Activated naive CD4-positive, alpha-beta T cell treated with anti-CD3 and anti-CD28 coated beads, Interleukin-2, amount 50 U/mL, for 16 hours (primary cell): ENCODE measurements at regions not wholly inside any gene's neighbourhood (a gene's known extent, or its start where the extent isn't known, plus 50 kb on each side); places are given as distances from the start of the nearest gene placed in this dataset.

ENCODE experiments used
- DNase-seq: peaks from one replicate; pipeline ENCODE4 v3.0.0-alpha.2; 2020

DNA sequence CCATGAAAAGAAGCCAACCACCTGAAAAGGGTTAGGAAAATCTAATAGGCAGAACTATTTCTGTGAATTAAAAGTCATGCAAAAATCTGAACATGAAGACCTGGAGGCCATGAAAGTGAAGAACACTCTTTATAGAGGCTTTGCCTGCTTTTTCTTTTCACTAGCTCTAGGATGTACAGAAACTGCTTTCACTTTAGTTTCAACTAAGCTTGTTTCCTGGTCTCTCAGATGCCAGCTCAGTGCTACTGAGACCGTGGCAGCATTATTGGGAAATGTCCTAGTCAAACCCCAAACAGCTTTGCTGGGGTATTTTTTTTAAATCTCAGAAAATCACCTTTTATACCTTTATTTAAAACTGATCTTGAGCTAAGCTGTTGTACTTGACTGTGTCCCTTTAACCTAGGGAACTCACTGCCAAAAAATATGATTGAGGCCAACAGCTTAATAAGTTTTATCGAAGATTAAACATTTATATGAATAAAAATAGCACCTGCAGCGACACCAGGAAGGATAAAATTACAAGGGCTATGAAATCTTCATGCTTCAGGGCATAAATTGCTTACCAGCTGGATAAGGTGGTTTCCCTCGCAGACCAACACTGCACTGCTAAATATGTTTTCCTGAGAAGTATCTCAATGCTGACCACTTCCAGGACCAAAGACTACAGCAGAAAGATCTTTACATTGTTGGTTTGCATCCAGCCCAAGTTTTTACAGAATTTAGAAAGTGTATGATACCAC lies 621.8 kb upstream of the ZFHX3 start:
- DNase-seq = no peak

DNA sequence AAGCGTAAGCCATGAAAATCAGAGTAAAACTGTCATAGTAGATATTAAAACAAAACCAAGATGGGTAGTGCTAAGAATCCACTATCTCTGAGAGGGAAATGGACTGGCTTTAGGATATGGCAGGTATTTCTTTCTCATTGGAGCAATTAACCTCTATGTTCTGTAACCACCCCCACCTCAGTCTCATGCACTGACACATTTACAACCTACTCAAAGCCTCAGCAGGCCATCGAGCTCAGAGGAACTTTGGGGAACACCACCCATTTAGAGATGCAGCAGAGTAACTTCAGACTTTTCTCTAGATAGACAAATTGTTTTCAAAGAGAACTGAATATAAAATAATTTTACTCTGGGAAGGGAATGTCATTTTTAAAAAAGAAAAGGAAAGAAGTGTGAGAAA lies 615.8 kb upstream of the ZFHX3 start:
- DNase-seq = no peak

DNA sequence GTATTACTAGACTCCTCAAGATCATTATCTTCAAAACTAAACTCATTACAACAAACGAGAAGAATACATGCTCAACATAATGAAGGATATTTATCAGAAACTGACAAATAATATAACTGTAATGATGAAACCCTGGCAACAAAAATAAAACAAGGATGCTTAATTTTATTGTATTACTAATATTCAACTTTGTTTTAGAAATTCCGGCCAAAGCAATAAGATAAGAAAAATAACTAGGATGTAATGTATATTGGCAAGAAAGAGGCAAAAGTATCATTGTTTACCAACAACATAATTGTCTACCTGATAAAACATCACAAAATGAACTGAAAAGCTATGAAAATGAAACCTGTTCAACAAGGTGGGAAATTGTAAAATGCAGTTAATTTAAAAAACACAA lies 588.3 kb upstream of the ZFHX3 start:
- DNase-seq = no peak

DNA sequence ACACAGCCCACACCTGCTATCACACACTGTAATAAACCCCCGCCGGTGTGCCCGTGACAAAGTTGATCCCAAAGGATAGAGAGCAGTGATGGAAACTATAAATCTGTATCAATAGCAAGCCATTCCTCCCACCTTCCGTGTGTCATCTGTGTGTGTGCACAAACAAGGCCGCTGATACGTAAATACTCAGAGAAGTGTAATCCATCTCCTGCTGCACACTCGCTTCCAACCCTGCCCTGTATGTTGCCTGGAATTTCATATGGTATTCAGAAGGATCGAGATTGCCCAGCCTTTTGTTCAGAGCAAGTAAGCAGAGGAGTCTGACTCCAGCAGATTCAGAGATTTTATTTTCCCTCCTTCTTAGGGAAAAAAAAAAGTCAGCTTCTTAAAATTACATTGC lies 581.1 kb upstream of the ZFHX3 start:
- no peak for DNase-seq

GRCh38 chr16:73617738-73618137 lies 569.8 kb upstream of the ZFHX3 start:
- DNase-seq = no peak

GRCh38 chr16:73616770-73617169 lies 568.8 kb upstream of the ZFHX3 start:
- no peak for DNase-seq

GRCh38 chr16:73616166-73616753 lies 568.3 kb upstream of the ZFHX3 start:
- no peak for DNase-seq

DNA sequence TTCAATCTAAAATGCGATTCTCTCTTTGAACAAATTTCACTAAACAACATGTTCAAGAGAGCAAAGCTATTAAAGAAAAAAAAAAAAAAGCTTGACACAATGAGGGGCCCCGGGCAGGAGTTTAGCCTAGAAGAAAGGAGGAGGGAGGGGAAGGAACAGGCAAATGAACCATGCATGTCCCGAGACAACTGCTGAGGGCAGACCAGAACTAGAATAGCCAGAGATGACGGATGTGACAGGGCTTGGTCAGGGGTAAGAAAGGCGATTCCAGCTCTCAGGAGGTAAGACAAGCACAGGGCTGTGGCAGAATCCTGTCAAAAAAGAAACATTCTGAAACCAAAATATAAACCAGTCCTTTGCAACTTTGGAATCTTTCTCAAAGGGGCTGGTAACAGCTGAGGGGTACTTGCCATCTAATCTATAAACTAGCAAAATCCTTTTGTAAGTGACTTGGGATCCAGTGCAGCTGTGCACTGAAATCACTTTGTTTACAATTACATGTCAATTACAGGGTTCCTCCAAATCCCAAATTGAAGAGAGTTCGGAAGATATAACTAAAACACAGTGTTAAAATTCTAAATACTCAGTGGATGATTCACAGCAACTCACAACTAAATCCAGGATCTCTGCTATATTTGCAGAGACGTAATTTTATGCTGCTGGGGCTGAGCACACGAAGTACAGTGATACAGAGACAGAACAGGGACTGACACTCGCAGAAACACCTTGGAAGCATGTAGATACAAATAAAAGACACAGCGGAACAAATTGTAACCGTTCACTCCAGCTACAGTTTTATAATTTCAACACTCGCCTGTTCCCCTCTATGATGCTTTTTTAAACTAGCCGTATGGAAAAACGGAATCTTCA lies 567.4 kb upstream of the ZFHX3 start:
- DNase-seq = no peak

DNA sequence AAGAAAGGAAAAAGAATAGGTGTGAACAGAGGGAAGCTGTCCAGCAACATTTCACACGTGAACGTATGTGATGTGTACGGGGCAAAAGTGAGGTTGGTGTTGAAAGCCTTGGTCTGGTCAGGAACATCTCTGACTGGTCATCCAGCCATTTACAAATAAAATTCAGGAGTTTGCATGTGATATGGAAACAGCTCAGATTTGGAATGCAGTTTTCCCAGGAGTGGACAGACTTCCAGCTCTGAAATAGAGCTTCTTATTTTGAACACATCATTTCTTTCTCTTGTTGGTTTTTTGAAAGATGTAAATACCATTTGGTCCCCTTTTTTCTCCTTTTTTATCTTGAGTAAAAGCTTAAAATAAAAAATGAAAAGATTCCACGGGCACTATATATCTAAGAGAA lies 566.2 kb upstream of the ZFHX3 start:
- no peak for DNase-seq

- no peak for DNase-seq
Observed at GRCh38 chr16:73610605-73611156, 562.8 kb upstream of the ZFHX3 start.

DNA sequence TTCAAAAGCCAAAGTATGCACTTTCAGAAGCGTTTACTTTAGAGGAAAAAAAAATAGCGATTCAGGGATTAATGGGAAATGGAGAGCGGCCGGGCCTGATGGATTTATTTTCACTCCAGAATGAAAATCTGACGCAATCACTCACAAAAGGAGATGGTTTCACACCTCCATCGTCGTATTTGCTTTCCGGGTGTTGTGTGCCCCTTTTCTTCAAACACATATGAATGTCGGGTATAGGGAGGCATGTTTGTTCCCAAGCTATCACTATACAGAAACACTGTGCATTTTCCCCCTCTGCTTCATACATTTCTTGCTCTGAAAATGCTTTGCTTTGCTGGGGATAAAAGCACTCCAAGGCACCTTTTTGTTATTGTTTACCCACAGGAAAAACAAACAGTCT lies 562.2 kb upstream of the ZFHX3 start:
- DNase-seq = no peak

DNA sequence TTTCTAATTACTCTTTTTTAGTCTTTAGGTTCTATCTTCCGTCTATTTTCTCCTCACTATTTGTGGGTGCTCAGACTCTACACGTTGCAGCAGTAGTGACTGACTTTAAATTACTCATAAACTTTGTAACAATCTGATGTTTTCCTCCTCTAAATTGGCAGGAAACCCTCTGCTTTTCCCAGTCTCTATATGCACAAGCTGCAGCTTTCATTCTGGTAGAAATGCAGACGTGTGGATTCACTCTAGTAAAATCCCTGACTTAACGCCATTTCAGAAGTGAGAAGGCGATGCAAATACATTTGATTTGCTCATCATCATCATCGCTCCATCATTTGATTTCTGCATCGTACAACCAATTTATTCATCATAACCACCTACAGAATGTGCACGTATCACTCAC lies 561.0 kb upstream of the ZFHX3 start:
- no peak for DNase-seq

DNA sequence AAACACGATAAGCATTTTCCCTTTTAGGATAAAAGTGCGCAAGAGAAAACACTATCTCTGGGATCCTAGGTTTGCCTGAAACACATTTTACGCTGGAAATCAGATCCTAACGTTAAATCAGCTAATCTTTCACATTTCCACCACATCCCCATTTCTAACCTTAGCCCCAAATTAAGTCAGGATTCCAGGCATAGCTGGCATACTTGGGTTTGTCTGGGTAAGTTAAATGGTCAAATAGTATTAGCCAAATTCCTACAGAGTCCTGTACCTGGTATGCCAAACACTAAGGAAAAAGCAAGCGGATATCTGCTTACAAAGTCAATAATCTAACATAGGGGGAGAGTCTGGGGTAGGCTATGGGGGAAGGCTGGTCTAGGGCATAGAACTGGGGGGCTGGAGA lies 557.4 kb upstream of the ZFHX3 start:
- no peak for DNase-seq

- DNase-seq = no peak
Observed at GRCh38 chr16:73601911-73602310, 554.0 kb upstream of the ZFHX3 start.

DNA sequence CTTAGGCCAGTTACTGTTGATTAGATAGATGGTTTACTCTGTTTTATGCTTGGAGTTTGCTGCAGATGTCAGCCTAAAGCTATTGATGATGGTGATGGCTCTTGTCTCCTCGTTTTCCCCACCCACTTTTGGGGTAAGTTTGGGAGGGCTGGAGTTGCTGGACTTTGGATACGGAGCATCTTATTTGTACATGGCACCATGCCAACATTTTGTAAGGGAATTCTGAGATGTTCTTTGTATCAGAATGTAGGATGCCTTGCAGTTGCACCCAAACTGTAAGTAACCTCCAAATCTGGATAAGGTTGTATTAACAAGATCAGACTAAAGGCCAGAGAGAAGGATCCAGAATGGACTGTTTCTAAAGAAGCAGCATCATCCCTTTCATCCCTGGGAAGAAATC lies 551.9 kb upstream of the ZFHX3 start:
- DNase-seq = no peak

DNA sequence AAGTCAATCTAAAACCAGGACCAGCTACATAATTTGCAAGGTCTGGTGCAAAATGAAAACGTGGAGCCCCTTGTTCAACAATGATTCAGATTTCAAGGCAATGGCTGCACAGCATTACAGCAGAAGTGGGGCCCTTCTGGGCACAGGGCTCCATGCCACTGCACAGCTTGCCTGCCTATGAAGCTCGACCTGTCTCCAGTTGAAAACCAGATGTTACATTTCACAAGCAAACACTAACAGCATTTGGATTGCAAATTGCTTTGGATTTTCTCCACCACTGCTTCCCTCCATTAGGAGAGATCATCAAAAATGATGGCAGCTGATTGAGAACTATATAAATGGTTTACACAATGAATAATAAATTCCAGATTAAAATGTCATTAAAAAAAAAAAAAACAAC lies 551.4 kb upstream of the ZFHX3 start:
- no peak for DNase-seq

DNA sequence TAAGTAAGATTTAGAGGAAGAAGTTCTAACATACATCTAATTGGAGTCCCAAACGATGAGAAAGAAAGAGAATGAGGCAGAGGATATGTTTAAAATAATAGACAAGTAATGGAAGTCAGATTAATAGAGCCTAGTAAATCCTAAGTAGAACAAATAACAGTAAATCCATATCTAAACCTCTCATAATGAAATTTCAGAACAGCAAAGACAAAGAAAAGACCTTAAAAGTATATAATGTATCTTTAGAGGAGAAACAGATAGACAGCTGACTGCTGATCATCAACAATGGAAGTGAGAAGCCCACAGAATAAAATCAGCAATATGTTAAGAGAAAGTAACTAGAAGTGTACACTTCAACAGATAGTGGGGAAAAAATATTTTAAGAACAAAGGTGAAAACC lies 536.2 kb upstream of the ZFHX3 start:
- DNase-seq = no peak

DNA sequence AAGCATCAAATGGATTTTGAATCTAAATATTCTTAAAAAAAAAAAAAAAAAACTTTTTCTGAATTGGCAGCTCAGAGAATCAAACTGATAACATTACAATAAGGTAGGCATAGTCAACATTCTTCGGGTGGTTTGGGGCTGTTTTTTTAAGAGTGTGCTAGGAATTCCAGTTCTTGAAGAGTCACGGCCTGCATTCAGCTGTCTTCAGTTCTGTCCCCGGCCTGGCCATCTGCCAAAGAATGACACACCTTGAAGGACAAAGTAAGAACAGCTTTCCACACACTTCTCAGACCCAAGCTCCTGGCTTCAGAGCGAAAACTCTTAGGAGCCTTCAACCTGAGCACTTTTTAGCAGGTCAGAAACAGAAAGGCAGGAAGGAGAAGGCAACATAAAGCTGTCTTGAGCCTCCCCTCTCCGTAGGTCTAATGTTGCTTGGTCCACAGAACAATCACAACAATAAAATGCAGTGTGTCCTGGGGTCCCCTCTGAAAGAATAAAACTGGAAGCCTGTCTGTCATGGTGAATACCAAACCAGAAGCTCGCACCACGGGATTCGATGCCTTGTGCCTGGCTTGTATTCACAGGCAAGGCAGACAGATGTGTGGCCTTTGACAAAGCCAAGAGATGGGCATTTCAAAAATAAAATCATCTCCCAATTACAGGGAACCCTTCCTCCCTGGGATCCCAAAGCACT lies 524.4 kb upstream of the ZFHX3 start:
- no peak for DNase-seq

- no peak for DNase-seq
Observed at GRCh38 chr16:73569266-73569980, 521.5 kb upstream of the ZFHX3 start.

- no peak for DNase-seq
Observed at GRCh38 chr16:73568769-73569168, 520.8 kb upstream of the ZFHX3 start.

DNA sequence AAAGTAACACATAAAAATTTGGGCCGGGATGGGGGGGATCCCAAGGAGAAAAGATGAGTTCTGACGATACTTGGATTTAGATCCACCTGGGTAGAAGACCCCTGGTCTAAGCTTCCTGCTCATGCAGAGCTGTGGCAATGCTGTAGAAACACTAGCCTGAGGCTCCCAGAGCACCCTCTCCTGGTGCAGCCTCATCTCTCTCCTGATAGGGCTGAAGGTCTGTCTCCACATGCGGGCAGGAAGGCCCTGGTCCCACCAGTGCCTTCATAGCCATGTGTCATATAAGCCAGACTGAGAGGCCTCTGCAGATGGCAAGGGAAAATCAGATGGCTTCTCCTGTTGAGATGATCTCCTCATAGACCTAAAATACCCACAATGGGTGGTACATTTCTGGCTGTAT lies 518.0 kb upstream of the ZFHX3 start:
- DNase-seq = no peak

- no peak for DNase-seq
Observed at GRCh38 chr16:73565263-73565662, 517.3 kb upstream of the ZFHX3 start.

DNA sequence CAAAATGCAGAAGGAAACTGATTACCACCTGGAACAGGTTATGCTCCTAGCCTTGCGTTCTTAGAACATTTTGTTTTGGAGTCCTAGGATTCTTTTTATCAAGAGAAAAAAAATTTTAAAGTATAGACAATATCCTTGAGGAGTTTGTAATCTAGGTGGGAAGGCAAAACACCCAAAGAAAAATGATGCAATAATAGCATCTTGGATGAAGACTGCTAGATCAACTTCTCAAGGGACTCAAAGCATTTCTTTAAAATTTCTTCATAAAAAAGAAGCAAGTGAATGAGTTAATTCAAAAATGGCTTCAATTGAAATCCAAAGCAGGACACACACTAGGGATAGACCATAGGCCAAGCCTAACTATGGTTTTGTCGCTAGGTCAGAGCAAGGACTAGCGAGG lies 515.8 kb upstream of the ZFHX3 start:
- DNase-seq = no peak
